GM19328 (cell line): ENCODE measurements at regions not wholly inside any gene's neighbourhood (a gene's known extent, or its start where the extent isn't known, plus 50 kb on each side); places are given as distances from the start of the nearest gene placed in this dataset.

Source experiments
- ATAC-seq: cut with Tn5 transposase; IDR thresholded peaks from one replicate; pipeline ENCODE4 v1.9.1; 2021; ENCODE audit warnings: mild to moderate bottlenecking, moderate library complexity; ENCODE audit not compliant: unreplicated experiment

DNA sequence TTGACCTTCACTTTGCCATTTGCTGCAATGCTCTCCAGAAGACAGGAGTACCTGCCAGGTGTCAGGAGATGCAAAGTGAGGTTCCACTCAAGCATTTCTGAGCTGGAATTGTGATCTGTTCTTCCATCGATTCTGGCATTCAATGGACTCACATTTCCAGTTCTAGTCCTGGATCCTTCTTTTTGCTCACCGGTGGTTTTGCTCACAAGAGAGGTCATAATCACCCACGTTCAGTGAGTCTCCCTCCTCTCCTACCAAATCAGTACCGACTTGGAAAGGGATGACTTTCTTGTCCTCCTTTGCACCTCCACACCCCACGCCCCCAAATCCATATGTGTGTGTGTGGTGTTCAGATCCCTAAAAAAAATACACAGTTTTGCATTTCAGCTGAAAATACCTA lies 206.7 kb upstream of the IGF1R start:
- no peak for ATAC-seq

DNA sequence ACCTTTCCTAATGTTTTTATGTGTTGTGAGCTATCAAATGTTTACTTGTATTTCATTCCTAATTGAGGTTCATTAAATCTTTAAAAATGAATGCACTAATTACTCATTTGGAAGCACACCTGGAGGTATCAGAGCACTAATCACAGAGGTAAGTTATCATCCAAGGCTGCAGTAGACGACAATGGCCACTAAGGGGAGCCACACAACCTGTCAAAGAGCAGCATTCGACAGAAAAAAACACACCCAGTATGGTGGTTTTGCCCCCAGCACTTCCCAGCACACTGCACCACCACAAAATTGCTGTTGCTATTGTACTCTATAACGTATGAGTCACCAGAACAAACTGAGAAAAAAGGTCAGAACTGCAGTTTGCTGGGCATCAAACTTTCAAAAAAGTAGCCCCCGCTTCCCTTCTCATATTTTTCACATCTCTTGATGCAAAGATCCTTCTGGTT lies 205.9 kb upstream of the IGF1R start:
- ATAC-seq = no peak

DNA sequence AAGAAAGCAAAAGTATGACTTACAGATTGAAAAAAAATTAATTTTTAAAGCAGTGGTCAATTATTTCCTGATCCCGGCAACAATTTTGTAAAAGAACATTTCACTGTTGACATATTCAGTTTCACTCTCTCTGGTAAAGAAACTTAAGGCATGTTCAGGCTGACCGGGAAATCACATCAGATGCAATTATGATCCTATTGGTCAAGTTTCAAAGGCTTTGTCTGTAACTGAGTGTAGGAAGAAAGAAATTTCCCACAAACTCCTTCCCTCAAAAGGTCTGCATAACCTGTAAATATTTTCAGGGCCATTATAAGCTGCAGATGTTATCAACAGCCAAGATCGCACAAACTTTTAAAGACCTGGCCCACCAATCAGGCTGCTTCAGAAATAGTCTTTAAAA lies 205.4 kb upstream of the IGF1R start:
- no peak for ATAC-seq

DNA sequence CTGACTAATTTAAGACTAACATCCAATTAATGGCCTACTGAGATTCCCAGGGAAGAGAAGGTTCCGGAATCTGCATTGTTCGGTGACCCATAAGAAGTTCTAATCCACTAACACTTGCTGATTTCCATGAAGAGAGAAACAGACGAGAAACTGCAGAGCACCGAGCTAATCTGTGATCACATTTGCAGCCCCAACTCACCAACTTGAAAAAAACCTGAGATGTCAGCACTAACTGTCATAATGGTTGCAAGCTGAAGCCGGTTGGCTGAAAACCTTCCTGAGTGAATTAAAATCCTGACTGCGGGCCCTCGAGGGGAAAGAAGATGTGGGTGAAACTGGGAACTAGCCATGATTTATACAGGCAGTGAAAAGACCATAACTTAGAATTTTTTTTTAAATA lies 204.8 kb upstream of the IGF1R start:
- no peak for ATAC-seq

- no peak for ATAC-seq
Observed at GRCh38 chr15:98444138-98444537, 204.2 kb upstream of the IGF1R start.

DNA sequence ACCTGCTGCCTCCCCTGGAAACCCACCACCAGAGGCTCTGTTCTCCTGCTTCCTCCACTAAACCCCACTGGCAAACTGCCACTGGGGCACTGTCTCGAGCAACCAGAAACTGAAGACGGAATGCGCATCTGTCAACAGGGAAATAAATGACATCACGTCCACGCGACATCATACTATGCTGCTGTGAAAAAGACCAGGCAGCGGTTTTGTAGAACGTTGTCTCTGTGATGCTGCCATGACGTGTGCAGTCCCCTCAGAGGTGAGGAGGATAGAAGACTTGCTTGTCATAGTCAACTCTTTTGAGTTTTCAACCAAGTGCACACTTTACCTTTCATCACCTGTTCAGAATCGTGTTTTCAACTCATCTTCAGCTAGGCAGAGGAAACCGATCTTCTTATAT lies 203.0 kb upstream of the IGF1R start:
- no peak for ATAC-seq

- ATAC-seq = no peak
Observed at GRCh38 chr15:98446083-98446482, 202.3 kb upstream of the IGF1R start.

GRCh38 chr15:98447069-98447468 lies 201.3 kb upstream of the IGF1R start:
- ATAC-seq = no peak

DNA sequence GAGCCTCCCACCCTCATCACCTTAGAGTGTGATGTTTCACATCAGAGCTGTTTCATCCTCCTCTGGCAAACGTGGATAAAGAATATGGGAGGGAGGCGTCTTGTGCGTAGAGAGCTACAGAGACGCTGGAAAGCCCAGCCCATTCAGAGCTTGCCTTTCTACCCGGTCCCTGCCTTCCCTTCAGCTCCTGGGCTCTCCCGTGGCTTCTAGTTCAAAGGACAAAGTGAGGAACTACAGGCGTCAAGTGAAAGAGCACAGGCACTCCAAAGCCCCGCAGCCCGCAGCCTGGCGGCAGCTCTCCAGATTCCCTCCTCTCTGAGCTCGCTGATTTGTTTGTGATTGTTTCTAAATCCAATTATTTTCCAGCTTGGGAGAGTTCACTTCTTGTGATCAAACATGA lies 197.1 kb upstream of the IGF1R start:
- no peak for ATAC-seq

GRCh38 chr15:98452238-98452637 lies 196.1 kb upstream of the IGF1R start:
- ATAC-seq = no peak

DNA sequence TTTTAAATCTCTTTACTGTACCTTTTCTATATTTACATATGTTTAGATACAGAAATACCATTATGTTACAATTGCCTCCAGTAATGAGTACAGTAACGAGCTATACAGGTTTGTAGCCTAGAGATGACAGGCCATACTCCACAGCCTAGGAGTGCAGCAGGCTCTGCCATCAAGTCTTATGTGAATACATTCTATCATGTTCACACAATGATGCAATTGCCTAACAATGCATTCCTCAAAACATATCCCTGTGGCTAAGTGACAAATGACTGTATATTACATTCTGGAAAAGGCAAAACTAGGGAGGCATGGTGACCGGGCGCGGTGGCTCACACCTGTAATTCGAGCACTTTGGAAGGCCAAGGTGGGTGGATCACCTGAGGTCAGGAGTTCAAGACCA lies 192.4 kb upstream of the IGF1R start:
- no peak for ATAC-seq

GRCh38 chr15:98476559-98476958 lies 171.8 kb upstream of the IGF1R start:
- ATAC-seq = no peak

GRCh38 chr15:98480844-98481243 lies 167.5 kb upstream of the IGF1R start:
- no peak for ATAC-seq

GRCh38 chr15:98483575-98484130 lies 164.7 kb upstream of the IGF1R start:
- no peak for ATAC-seq

- no peak for ATAC-seq
Observed at GRCh38 chr15:98484914-98485313, 163.4 kb upstream of the IGF1R start.

DNA sequence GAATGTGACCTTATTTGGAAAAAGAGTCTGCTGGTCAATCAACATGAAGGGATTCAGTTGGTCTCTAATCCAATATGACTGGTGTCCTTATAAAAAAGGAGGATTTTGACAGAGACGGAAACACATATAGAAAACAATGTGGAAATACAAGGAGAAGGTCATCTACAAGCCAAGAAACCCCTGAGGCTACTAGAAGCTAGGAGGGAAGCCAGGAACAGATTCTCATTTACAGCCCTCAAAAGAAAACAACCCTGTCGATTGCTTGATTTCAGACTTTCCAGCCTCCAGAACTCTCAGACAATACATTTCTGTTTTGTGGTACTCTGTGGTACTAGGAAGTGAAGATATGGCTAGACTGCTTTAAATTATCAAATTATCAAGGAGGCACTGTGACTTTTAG lies 162.9 kb upstream of the IGF1R start:
- ATAC-seq = no peak

- no peak for ATAC-seq
Observed at GRCh38 chr15:98493966-98494511, 154.3 kb upstream of the IGF1R start.

DNA sequence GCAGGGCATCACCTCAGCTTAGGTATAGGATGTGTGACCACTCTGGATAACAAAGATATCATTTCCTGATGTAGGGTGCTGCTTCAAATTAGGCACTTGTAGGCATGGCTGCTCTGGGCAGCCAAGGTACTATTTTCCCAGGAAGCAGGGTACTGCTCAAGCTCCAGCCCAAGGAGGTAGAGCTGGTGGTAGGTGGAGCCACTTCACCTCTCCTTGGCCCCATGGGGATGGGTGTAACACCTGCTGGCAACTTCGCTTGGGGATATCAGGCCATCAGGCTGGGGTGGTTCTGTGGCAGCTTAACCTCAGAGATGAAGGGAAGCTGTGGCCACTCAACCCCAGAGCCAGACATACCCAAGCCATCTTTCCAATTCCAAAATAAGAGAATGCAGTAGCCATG lies 147.1 kb upstream of the IGF1R start:
- no peak for ATAC-seq

GRCh38 chr15:98501632-98502031 lies 146.7 kb upstream of the IGF1R start:
- no peak for ATAC-seq

DNA sequence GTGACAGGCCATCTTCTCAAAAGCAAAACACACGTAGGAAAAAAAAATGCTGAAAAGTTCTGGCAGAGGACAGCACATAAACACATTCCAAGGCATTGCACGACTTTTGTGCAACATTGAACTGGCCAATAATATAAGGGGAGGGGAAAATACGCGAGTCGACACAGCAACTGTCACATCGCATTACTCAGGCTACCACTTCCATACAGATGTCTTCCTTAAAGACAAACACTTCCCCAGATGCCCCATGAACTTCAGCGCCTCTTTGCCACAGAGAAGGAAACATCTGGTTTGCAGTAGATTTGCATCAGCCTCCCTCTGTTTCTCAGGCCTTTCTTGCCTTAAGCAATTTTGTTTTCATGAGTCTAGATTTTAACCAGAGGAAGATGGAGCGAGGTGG lies 144.4 kb upstream of the IGF1R start:
- no peak for ATAC-seq

- ATAC-seq = no peak
Observed at GRCh38 chr15:98504998-98505397, 143.3 kb upstream of the IGF1R start.

GRCh38 chr15:98505611-98506031 lies 142.7 kb upstream of the IGF1R start:
- ATAC-seq = no peak

GRCh38 chr15:98506172-98506571 lies 142.2 kb upstream of the IGF1R start:
- no peak for ATAC-seq
